Activated B cell treated with CpG ODN at 0.5 μM for 24 hours (primary cell): ENCODE measurements at regions not wholly inside any gene's neighbourhood (a gene's known extent, or its start where the extent isn't known, plus 50 kb on each side); places are given as distances from the start of the nearest gene placed in this dataset.

Experiments
- ATAC-seq: fragments of 200-7000 bp; cut with Tn5 transposase; one replicate; pipeline ENCODE4 v1.10.0; 2021; ENCODE audit warnings: low read depth, mild to moderate bottlenecking, moderate library complexity
- CTCF ChIA-PET: fragments of 350-600 bp; sonication (Branson Sonifier 250); formaldehyde crosslinking; loops from one replicate; lab custom pipeline; 2021; ENCODE audit warnings: antibody characterized with exemption; lab: Charles Lee
- POLR2A ChIA-PET: fragments of 350-600 bp; sonication (Branson Sonifier 250); formaldehyde crosslinking; loops from one replicate; lab custom pipeline; 2021; ENCODE audit warnings: antibody characterized with exemption; lab: Charles Lee
- DNase-seq: peaks from one replicate; pipeline ENCODE4 v3.0.0; 2022
- H3K27ac Mint-ChIP-seq: one replicate; pipeline ENCODE4 v1.8.0; 2020; ENCODE audit warnings: mixed read lengths
- H3K27me3 Mint-ChIP-seq: one replicate; pipeline ENCODE4 v1.8.0; 2021; ENCODE audit warnings: mixed read lengths
- H3K36me3 Mint-ChIP-seq: one replicate; pipeline ENCODE4 v1.8.0; 2021; ENCODE audit warnings: low read depth, mixed read lengths
- H3K4me1 Mint-ChIP-seq: one replicate; pipeline ENCODE4 v1.8.0; 2021; ENCODE audit warnings: mixed read lengths
- H3K4me3 Mint-ChIP-seq: one replicate; pipeline ENCODE4 v1.8.0; 2020; ENCODE audit warnings: mild to moderate bottlenecking, mixed read lengths
- H3K9me3 Mint-ChIP-seq: one replicate; pipeline ENCODE4 v1.8.0; 2020; ENCODE audit warnings: mixed read lengths
- intact Hi-C: fragments of 100-400 bp; cut with micrococcal nuclease; formaldehyde crosslinking; loops from one replicate; pipeline ENCODE4 v1.15.1; 2024
- TF ChIP-seq, protein P1 (sequence below): fragments of 200-600 bp; IDR thresholded peaks from one replicate; pipeline ENCODE4 v1.8.0; 2022; ENCODE audit warnings: antibody characterized with exemption, mild to moderate bottlenecking

DNA sequence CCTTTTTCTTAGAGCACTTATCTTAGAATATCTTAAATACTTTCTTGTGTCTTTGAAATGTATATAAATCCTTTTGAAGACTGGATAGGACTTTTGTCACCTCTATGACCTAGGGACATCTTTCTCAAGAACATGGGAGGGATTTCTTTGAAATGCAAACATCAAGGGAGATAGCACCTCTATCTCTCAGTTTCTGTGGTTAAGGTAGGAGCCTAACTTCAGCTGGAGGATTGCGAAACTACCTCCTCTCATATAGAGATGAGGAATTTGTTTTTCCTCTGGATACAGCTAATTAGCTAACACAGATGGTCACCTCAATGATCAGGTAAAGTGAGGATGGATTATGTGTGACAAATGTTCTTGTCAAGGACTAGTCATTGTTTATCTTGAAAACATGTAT, 631.3 kb upstream of the IMPG1 start:
- intact Hi-C loops, result no loop called here

DNA sequence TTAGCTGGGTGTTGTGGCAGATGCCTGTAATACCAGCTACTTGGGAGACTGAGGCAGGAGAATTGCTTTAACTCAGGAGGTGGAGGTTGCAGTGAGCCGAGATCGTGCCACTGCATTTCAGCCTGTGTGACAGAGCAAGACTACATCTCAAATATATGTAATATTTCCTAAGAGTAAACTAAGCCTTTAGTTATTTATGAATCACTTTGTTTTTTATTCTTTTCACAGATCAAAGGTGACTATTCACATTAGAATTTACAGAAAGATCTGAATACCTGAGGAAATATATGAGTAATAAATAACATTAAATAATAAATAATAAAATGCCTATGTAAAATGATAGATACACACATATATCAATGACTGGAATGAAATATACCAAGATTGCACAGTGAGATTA, 630.8 kb upstream of the IMPG1 start:
- no peak overlapping the region for H3K27ac Mint-ChIP-seq
- TF ChIP-seq, protein P1, sequence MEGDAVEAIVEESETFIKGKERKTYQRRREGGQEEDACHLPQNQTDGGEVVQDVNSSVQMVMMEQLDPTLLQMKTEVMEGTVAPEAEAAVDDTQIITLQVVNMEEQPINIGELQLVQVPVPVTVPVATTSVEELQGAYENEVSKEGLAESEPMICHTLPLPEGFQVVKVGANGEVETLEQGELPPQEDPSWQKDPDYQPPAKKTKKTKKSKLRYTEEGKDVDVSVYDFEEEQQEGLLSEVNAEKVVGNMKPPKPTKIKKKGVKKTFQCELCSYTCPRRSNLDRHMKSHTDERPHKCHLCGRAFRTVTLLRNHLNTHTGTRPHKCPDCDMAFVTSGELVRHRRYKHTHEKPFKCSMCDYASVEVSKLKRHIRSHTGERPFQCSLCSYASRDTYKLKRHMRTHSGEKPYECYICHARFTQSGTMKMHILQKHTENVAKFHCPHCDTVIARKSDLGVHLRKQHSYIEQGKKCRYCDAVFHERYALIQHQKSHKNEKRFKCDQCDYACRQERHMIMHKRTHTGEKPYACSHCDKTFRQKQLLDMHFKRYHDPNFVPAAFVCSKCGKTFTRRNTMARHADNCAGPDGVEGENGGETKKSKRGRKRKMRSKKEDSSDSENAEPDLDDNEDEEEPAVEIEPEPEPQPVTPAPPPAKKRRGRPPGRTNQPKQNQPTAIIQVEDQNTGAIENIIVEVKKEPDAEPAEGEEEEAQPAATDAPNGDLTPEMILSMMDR, result no peak
- no peak for DNase-seq
- no peak for ATAC-seq
- no peaks in the 10 kb centered on the region for H3K27me3 Mint-ChIP-seq
- no peak overlapping the region for H3K4me3 Mint-ChIP-seq
- ChIA-PET POLR2A (no interaction called here), CTCF (no interaction called here)
- H3K4me1 Mint-ChIP-seq, result no peaks in the 10 kb centered on the region
- no peaks in the 10 kb centered on the region for H3K36me3 Mint-ChIP-seq
- H3K9me3 Mint-ChIP-seq, result peaks cover 8% of the 10 kb centered on the region
- intact Hi-C loops, result no loop called here

More for the DNA sequence above, 631.3 kb upstream of the IMPG1 start:
- peaks cover 8% of the 10 kb centered on the region for H3K9me3 Mint-ChIP-seq
- POLR2A ChIA-PET, result no interaction called here
- H3K27ac Mint-ChIP-seq, result no peak overlapping the region
- no peak for ATAC-seq
- CTCF ChIA-PET, result no interaction called here
- H3K27me3 Mint-ChIP-seq, result no peaks in the 10 kb centered on the region
- TF ChIP-seq, protein P1, result no peak
- no peak overlapping the region for H3K4me3 Mint-ChIP-seq
- no peaks in the 10 kb centered on the region for H3K4me1 Mint-ChIP-seq
- no peak for DNase-seq
- no peaks in the 10 kb centered on the region for H3K36me3 Mint-ChIP-seq

DNA sequence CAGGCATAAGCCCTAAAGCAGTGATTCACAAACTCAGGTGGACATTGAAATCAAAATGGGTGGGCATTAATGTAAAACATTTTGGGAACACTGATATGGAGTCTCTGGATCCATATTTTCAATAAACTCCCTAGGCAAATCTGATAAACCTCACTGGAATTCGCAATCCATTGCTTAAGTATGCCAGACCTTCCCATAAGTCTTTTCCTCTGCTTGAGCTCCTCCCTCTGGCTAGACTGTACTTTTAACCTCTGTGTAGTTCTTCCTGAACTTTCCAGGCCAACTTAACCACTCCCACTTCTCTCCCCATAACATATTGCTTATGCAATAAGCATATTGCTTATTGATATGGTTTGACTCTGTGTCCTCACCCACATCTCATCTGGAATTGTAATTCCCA, 629.7 kb upstream of the IMPG1 start:
- H3K4me3 Mint-ChIP-seq, result no peak overlapping the region
- H3K36me3 Mint-ChIP-seq, result no peaks in the 10 kb centered on the region
- TF ChIP-seq, protein P1, result no peak
- DNase-seq (no peak), ATAC-seq (no peak)
- no peak overlapping the region for H3K27ac Mint-ChIP-seq
- intact Hi-C loops, result no loop called here
- no peaks in the 10 kb centered on the region for H3K4me1 Mint-ChIP-seq
- H3K9me3 Mint-ChIP-seq, result peaks cover 6% of the 10 kb centered on the region
- CTCF ChIA-PET, result no interaction called here
- H3K27me3 Mint-ChIP-seq, result no peaks in the 10 kb centered on the region
- POLR2A ChIA-PET, result no interaction called here

DNA sequence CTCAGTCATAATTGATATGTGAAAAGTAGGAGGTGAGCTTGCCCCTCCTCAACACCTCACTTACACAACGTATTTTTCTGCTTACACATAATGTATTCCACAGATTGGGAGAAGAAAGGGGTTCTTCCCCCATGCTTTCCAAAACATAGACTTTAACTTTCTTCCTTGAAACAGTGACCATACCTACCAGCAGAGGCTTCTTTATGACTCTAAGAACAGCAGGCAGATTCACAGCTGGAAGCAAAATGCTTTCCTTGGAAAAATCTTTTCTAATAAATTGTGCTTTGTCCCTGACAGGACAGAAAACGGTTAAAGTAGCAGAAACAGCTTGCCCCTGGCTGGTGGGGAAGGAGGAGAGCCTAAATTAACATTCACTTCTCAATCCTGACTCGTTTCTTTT, 629.1 kb upstream of the IMPG1 start:
- intact Hi-C loops, result no loop called here
- no peaks in the 10 kb centered on the region for H3K36me3 Mint-ChIP-seq
- no peak for DNase-seq
- H3K27ac Mint-ChIP-seq, result no peak overlapping the region
- no peak overlapping the region for H3K4me3 Mint-ChIP-seq
- ChIA-PET POLR2A (no interaction called here), CTCF (no interaction called here)
- no peak for ATAC-seq
- TF ChIP-seq, protein P1, result no peak
- H3K27me3 Mint-ChIP-seq, result no peaks in the 10 kb centered on the region
- H3K9me3 Mint-ChIP-seq, result peaks cover 6% of the 10 kb centered on the region
- H3K4me1 Mint-ChIP-seq, result no peaks in the 10 kb centered on the region

DNA sequence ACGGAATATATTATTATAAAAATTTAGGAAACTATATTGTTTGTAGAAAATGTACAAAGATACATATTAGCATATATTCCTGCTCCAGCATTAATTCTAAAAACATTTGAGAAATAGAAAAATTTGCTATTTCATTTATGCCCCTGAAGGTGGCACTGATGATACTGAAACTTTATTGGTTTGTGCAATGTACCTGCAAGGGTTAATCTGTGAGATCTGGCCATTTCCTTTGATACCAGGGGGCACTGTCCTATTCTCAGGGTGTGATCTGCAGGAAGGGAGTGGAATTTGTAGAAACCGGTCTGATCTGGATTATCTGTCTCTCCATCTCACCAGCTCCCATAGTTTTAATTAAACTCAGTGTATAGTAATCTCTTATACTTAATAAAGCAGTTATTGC, 625.1 kb upstream of the IMPG1 start:
- Mint-ChIP-seq H3K27ac (no peak overlapping the region), H3K9me3 (peaks cover 4% of the 10 kb centered on the region), H3K4me1 (no peaks in the 10 kb centered on the region), H3K27me3 (no peaks in the 10 kb centered on the region), H3K36me3 (no peaks in the 10 kb centered on the region), H3K4me3 (no peak overlapping the region)
- intact Hi-C loops, result no loop called here
- POLR2A ChIA-PET, result no interaction called here
- CTCF ChIA-PET, result no interaction called here
- no peak for DNase-seq
- TF ChIP-seq, protein P1, result no peak
- ATAC-seq, result no peak
